MM.1S (cell line): ENCODE measurements at regions not wholly inside any gene's neighbourhood (a gene's known extent, or its start where the extent isn't known, plus 50 kb on each side); places are given as distances from the start of the nearest gene placed in this dataset.

Source experiments
- DNase-seq: peaks from one replicate; pipeline ENCODE4 v3.0.0-alpha.2; 2015
- H2AFZ ChIP-seq: fragments of 300-600 bp; sonication (generic); 2 replicates; pipeline ENCODE4 v1.6.0; 2016; ENCODE audit warnings: antibody characterized with exemption, low read length
- H3F3A ChIP-seq: fragments of 300-600 bp; sonication (generic); 2 replicates; pipeline ENCODE4 v1.6.1; 2016; ENCODE audit warnings: mild to moderate bottlenecking, antibody characterized with exemption, low read length, moderate library complexity, mixed read lengths; ENCODE audit not compliant: insufficient read depth
- H3K27ac ChIP-seq: fragments of 300-600 bp; sonication (generic); 2 replicates; pipeline ENCODE4 v1.5.1; 2016; ENCODE audit warnings: mild to moderate bottlenecking, low read length
- H3K27me3 ChIP-seq: fragments of 300-600 bp; sonication (generic); replicated peaks from 2 replicates; pipeline ENCODE4 v1.6.0; 2016; ENCODE audit warnings: low read length; ENCODE audit not compliant: insufficient read depth
- H3K36me3 ChIP-seq: fragments of 300-600 bp; sonication (generic); replicated peaks from 2 replicates; pipeline ENCODE4 v1.6.1; 2016; ENCODE audit warnings: mild to moderate bottlenecking, low read length, mixed read lengths; ENCODE audit not compliant: insufficient read depth
- H3K4me1 ChIP-seq: fragments of 300-600 bp; sonication (generic); 2 replicates; pipeline ENCODE4 v1.6.1; 2016; ENCODE audit warnings: low read length, mixed read lengths
- H3K4me2 ChIP-seq: fragments of 300-600 bp; sonication (generic); 2 replicates; pipeline ENCODE4 v1.6.0; 2016; ENCODE audit warnings: low read depth, low read length
- H3K4me3 ChIP-seq: fragments of 300-600 bp; sonication (generic); 2 replicates; pipeline ENCODE4 v1.5.1; 2016; ENCODE audit warnings: low read length, mixed read lengths
- H3K79me2 ChIP-seq: fragments of 300-600 bp; sonication (generic); 2 replicates; pipeline ENCODE4 v1.6.1; 2016; ENCODE audit warnings: mixed run types, low read length, mixed read lengths
- H3K9ac ChIP-seq: fragments of 300-600 bp; sonication (generic); 2 replicates; pipeline ENCODE4 v1.6.1; 2016; ENCODE audit warnings: low read length, mixed read lengths
- H3K9me2 ChIP-seq: fragments of 300-600 bp; sonication (generic); replicated peaks from 2 replicates; pipeline ENCODE4 v1.6.1; 2016; ENCODE audit warnings: mild to moderate bottlenecking, low read length, mixed read lengths; ENCODE audit not compliant: insufficient read depth
- H3K9me3 ChIP-seq: fragments of 300-600 bp; sonication (generic); replicated peaks from 2 replicates; pipeline ENCODE4 v1.6.1; 2016; ENCODE audit warnings: mild to moderate bottlenecking, low read length, mixed read lengths; ENCODE audit not compliant: insufficient read depth
- H4K20me1 ChIP-seq: fragments of 300-600 bp; sonication (generic); 2 replicates; pipeline ENCODE4 v1.6.1; 2016; ENCODE audit warnings: mild to moderate bottlenecking, low read length, moderate library complexity, mixed read lengths; ENCODE audit not compliant: insufficient read depth
- EZH2 ChIP-seq: fragments of 300-600 bp; sonication (generic); optimal IDR thresholded peaks from 2 replicates; pipeline ENCODE3; 2017; ENCODE audit warnings: low read depth, mild to moderate bottlenecking, antibody characterized with exemption, low read length, mixed read lengths
- EZH2phosphoT487 ChIP-seq: fragments of 300-600 bp; sonication (generic); IDR thresholded peaks from 2 replicates; pipeline ENCODE4 v1.6.1; 2018; ENCODE audit warnings: antibody characterized with exemption, low read length
- TF ChIP-seq, protein P1 (sequence below): fragments of 300-600 bp; sonication (generic); IDR thresholded peaks from 2 replicates; pipeline ENCODE4 v1.5.1; 2016; ENCODE audit warnings: antibody characterized with exemption, low read length, mixed read lengths

DNA sequence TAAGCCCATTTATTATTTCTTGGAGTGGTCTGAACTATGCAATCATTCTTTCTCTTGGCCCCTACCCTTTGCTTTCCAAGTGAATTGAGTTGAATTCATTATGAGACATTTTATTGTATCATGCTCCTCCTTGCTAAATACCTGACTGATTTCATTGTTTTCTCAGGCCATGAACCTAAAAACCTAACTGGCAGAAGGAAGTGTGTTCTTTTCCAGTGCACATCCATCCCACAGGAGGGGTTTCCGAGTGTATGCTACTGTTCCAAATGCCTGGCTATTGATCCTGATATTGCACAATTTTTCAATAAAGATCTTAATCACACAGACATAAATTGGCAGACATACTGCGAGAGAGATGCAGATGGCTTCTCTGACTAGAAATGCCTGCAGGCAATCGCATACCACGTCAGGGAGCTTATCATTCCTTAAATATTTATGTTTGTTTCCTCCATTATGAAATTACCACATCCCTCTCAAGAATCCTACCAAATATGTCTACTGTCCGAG, 162.2 kb upstream of the EGLN3 start:
- no peaks in the 10 kb centered on the region for H3K36me3 ChIP-seq
- no peak for DNase-seq
- H3K27ac ChIP-seq = no peak overlapping the region
- no peaks in the 10 kb centered on the region for H3K9me3 ChIP-seq
- H3F3A ChIP-seq = no peaks in the 10 kb centered on the region
- no peak overlapping the region for H3K9ac ChIP-seq
- no peaks in the 10 kb centered on the region for H3K9me2 ChIP-seq
- no peaks in the 10 kb centered on the region for H3K4me1 ChIP-seq
- no peak overlapping the region for H2AFZ ChIP-seq
- H3K4me2 ChIP-seq = no peak overlapping the region
- TF ChIP-seq EZH2 = no peak
- TF ChIP-seq, protein P1, sequence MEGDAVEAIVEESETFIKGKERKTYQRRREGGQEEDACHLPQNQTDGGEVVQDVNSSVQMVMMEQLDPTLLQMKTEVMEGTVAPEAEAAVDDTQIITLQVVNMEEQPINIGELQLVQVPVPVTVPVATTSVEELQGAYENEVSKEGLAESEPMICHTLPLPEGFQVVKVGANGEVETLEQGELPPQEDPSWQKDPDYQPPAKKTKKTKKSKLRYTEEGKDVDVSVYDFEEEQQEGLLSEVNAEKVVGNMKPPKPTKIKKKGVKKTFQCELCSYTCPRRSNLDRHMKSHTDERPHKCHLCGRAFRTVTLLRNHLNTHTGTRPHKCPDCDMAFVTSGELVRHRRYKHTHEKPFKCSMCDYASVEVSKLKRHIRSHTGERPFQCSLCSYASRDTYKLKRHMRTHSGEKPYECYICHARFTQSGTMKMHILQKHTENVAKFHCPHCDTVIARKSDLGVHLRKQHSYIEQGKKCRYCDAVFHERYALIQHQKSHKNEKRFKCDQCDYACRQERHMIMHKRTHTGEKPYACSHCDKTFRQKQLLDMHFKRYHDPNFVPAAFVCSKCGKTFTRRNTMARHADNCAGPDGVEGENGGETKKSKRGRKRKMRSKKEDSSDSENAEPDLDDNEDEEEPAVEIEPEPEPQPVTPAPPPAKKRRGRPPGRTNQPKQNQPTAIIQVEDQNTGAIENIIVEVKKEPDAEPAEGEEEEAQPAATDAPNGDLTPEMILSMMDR = no peak
- no peak for TF ChIP-seq EZH2phosphoT487
- no peaks in the 10 kb centered on the region for H4K20me1 ChIP-seq
- no peaks in the 10 kb centered on the region for H3K79me2 ChIP-seq
- H3K27me3 ChIP-seq = no peaks in the 10 kb centered on the region
- no peak overlapping the region for H3K4me3 ChIP-seq

DNA sequence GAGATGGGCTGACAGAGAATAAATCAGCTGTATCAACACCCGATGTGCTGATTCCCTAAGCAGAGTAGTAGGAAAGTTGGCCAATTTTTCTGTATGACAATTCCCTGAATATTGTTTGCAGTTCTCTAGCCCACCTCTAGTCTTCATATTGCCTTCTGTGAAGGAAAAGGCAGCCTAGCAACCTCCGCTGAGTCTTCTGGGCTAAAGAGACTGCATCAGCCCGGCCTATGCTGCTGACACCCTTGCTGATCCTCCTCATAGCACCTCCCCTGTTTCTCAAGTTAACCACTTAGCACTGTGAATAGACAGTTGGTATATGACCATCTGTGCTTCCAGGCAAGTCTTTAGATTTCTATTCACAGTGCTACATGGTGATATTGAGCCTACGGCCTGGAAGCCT, 161.1 kb upstream of the EGLN3 start:
- no peaks in the 10 kb centered on the region for H3K27me3 ChIP-seq
- H3K4me1 ChIP-seq = no peaks in the 10 kb centered on the region
- H3K4me3 ChIP-seq = no peak overlapping the region
- H4K20me1 ChIP-seq = no peaks in the 10 kb centered on the region
- H3K4me2 ChIP-seq = no peak overlapping the region
- no peak for TF ChIP-seq EZH2
- no peak for TF ChIP-seq EZH2phosphoT487
- TF ChIP-seq, protein P1 = no peak
- DNase-seq = no peak
- H3K27ac ChIP-seq = no peak overlapping the region
- no peak overlapping the region for H2AFZ ChIP-seq
- H3K9me2 ChIP-seq = no peaks in the 10 kb centered on the region
- no peaks in the 10 kb centered on the region for H3K36me3 ChIP-seq
- no peaks in the 10 kb centered on the region for H3K9me3 ChIP-seq
- no peaks in the 10 kb centered on the region for H3F3A ChIP-seq
- no peaks in the 10 kb centered on the region for H3K79me2 ChIP-seq
- H3K9ac ChIP-seq = no peak overlapping the region

DNA sequence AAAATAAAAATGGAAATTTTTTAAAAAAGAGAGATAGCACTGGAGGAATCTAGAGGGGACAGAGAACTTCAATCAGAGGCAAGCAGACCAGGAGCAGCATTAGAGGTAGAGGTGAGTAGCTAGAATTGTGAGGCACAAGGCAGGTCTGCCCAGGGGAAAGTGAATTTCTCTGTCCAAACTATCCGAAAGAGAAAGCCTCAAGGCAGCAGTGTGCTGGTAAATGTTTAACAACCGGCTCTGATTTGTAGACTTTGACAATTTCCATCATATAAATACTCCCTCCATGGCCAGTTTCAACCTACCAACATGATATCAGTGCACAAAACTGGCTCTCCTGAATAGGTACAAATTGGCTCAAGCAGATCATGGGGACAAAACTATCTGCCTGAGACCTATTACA, 160.6 kb upstream of the EGLN3 start:
- no peaks in the 10 kb centered on the region for H3K79me2 ChIP-seq
- H3K4me3 ChIP-seq = no peak overlapping the region
- H3K4me2 ChIP-seq = no peak overlapping the region
- no peaks in the 10 kb centered on the region for H3K9me2 ChIP-seq
- H3K9ac ChIP-seq = no peak overlapping the region
- H2AFZ ChIP-seq = no peak overlapping the region
- no peaks in the 10 kb centered on the region for H3F3A ChIP-seq
- no peaks in the 10 kb centered on the region for H3K27me3 ChIP-seq
- no peak overlapping the region for H3K27ac ChIP-seq
- no peak for DNase-seq
- H3K9me3 ChIP-seq = no peaks in the 10 kb centered on the region
- H3K4me1 ChIP-seq = no peaks in the 10 kb centered on the region
- H4K20me1 ChIP-seq = no peaks in the 10 kb centered on the region
- H3K36me3 ChIP-seq = no peaks in the 10 kb centered on the region
- TF ChIP-seq EZH2 (no peak), EZH2phosphoT487 (no peak)
- TF ChIP-seq, protein P1 = no peak

DNA sequence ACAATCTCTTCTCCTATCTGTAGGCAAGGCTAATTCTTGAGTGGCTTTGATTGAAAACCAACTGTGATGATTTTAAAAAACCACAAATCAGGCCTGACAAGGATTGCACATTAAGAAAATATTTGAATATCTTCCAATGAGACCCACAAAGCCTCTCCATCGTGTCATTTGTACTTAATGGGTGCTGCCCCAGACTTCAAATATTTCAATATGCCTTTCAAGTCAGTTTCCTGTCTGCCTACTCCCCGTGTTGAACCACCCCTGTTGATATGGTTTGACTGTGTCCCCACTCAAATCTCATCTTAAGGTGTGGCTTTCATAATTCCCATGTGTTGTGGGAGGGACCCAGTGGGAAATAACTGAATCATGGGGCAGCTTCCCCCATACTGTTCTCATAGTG, 159.7 kb upstream of the EGLN3 start:
- TF ChIP-seq EZH2 (no peak), EZH2phosphoT487 (no peak)
- TF ChIP-seq, protein P1 = no peak
- H3K79me2 ChIP-seq = no peaks in the 10 kb centered on the region
- DNase-seq = no peak
- H3K36me3 ChIP-seq = no peaks in the 10 kb centered on the region
- no peak overlapping the region for H3K27ac ChIP-seq
- H3K4me3 ChIP-seq = no peak overlapping the region
- no peaks in the 10 kb centered on the region for H3K9me2 ChIP-seq
- H4K20me1 ChIP-seq = no peaks in the 10 kb centered on the region
- no peak overlapping the region for H2AFZ ChIP-seq
- no peak overlapping the region for H3K4me2 ChIP-seq
- no peaks in the 10 kb centered on the region for H3K9me3 ChIP-seq
- no peaks in the 10 kb centered on the region for H3K27me3 ChIP-seq
- H3F3A ChIP-seq = no peaks in the 10 kb centered on the region
- no peak overlapping the region for H3K9ac ChIP-seq
- H3K4me1 ChIP-seq = no peaks in the 10 kb centered on the region
